Skeletal muscle satellite cell (primary cell): ENCODE measurements at regions not wholly inside any gene's neighbourhood (a gene's known extent, or its start where the extent isn't known, plus 50 kb on each side); places are given as distances from the start of the nearest gene placed in this dataset.

Experiments used
- H3K27me3 ChIP-seq: 2 replicates; pipeline ENCODE4 v1.7.0; 2013; ENCODE audit warnings: low read length; ENCODE audit not compliant: control insufficient read depth, insufficient read depth
- H3K36me3 ChIP-seq: 2 replicates; pipeline ENCODE4 v1.7.0; 2013; ENCODE audit warnings: mild to moderate bottlenecking, control low read depth, low read length; ENCODE audit not compliant: insufficient read depth
- H3K4me1 ChIP-seq: 2 replicates; pipeline ENCODE4 v1.7.0; 2013; ENCODE audit warnings: low read length; ENCODE audit not compliant: control insufficient read depth, insufficient read depth
- H3K4me2 ChIP-seq: 2 replicates; pipeline ENCODE4 v1.7.0; 2013; ENCODE audit warnings: mild to moderate bottlenecking, low read length
- H3K4me3 ChIP-seq: 2 replicates; pipeline ENCODE4 v1.7.0; 2013; ENCODE audit warnings: low read length
- H3K9ac ChIP-seq: 2 replicates; pipeline ENCODE4 v1.7.0; 2013; ENCODE audit warnings: mild to moderate bottlenecking, low read depth, low read length, moderate library complexity
- H3K9me3 ChIP-seq: replicated peaks from 2 replicates; pipeline ENCODE4 v1.7.0; 2013; ENCODE audit warnings: mild to moderate bottlenecking, control low read depth, low read length

GRCh38 chrX:121831601-121832000 is 784.2 kb downstream of the GLUD2 start:
- Histone ChIP-seq H3K9ac (no peak overlapping the region), H3K9me3 (no peaks in the 10 kb centered on the region), H3K4me2 (no peak overlapping the region), H3K4me1 (no peaks in the 10 kb centered on the region), H3K36me3 (no peaks in the 10 kb centered on the region), H3K4me3 (no peak overlapping the region), H3K27me3 (no peaks in the 10 kb centered on the region)

- no peak overlapping the region for H3K9ac ChIP-seq
- H3K4me2 ChIP-seq, result no peak overlapping the region
- no peaks in the 10 kb centered on the region for H3K36me3 ChIP-seq
- H3K27me3 ChIP-seq, result no peaks in the 10 kb centered on the region
- H3K4me3 ChIP-seq, result no peak overlapping the region
- no peaks in the 10 kb centered on the region for H3K4me1 ChIP-seq
- H3K9me3 ChIP-seq, result no peaks in the 10 kb centered on the region
These were observed 785.0 kb downstream of the GLUD2 start for GRCh38 chrX:121832446-121832845.

GRCh38 chrX:121836000-121836399 is 788.6 kb downstream of the GLUD2 start:
- H3K4me2 ChIP-seq, result no peak overlapping the region
- no peak overlapping the region for H3K4me3 ChIP-seq
- no peaks in the 10 kb centered on the region for H3K27me3 ChIP-seq
- H3K9me3 ChIP-seq, result no peaks in the 10 kb centered on the region
- no peaks in the 10 kb centered on the region for H3K36me3 ChIP-seq
- H3K9ac ChIP-seq, result no peak overlapping the region
- H3K4me1 ChIP-seq, result no peaks in the 10 kb centered on the region

- no peaks in the 10 kb centered on the region for H3K36me3 ChIP-seq
- H3K4me1 ChIP-seq, result no peaks in the 10 kb centered on the region
- H3K9ac ChIP-seq, result no peak overlapping the region
- no peak overlapping the region for H3K4me3 ChIP-seq
- H3K27me3 ChIP-seq, result no peaks in the 10 kb centered on the region
- no peak overlapping the region for H3K4me2 ChIP-seq
- H3K9me3 ChIP-seq, result no peaks in the 10 kb centered on the region
These were observed 803.6 kb downstream of the GLUD2 start for GRCh38 chrX:121851033-121851432.

GRCh38 chrX:121853762-121854613 is 806.6 kb downstream of the GLUD2 start:
- no peaks in the 10 kb centered on the region for H3K36me3 ChIP-seq
- H3K4me3 ChIP-seq, result no peak overlapping the region
- no peaks in the 10 kb centered on the region for H3K4me1 ChIP-seq
- H3K4me2 ChIP-seq, result no peak overlapping the region
- H3K27me3 ChIP-seq, result no peaks in the 10 kb centered on the region
- H3K9ac ChIP-seq, result no peak overlapping the region
- H3K9me3 ChIP-seq, result no peaks in the 10 kb centered on the region

DNA sequence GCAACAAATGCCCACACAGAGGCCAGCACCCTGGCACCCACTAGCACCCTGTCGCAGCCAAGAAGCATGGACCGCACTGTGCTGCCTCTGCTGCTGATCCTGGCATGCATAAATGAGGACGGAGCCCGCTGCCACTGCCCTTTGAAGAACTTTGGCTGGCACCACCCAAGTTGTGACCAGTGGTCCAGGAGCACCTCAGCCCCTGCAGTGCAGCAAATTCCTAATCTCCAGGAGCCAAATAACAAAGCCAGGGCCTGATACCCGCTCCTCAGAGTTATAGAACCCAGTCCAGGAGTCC is 807.2 kb downstream of the GLUD2 start:
- Histone ChIP-seq H3K4me2 (no peak overlapping the region), H3K4me3 (no peak overlapping the region), H3K4me1 (no peaks in the 10 kb centered on the region), H3K36me3 (no peaks in the 10 kb centered on the region), H3K9me3 (no peaks in the 10 kb centered on the region), H3K9ac (no peak overlapping the region), H3K27me3 (no peaks in the 10 kb centered on the region)

GRCh38 chrX:121858867-121859647 is 811.6 kb downstream of the GLUD2 start:
- H3K4me1 ChIP-seq, result no peaks in the 10 kb centered on the region
- no peak overlapping the region for H3K9ac ChIP-seq
- no peaks in the 10 kb centered on the region for H3K9me3 ChIP-seq

DNA sequence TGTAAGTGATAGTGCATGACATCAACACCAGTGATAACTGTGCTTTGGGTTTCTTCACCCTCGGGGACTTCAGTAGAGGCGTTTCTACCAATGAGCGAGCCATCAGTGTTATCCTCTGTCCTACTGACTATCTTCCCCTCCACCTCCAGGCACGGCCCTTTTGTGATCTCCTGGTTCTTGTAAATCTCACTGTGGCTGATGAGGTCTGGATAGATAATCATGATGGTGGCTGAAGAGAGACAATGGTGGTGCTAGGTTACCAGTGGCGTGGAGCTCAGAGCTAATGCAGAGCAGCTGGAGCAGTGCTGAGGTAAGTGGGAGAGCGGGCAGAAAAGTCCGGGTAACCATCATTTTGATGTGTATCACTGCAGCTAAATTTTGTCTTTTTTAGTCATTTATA is 816.6 kb downstream of the GLUD2 start:
- H3K9ac ChIP-seq, result no peak overlapping the region
- no peaks in the 10 kb centered on the region for H3K4me1 ChIP-seq
- H3K36me3 ChIP-seq, result no peaks in the 10 kb centered on the region
- H3K4me2 ChIP-seq, result no peak overlapping the region
- no peaks in the 10 kb centered on the region for H3K27me3 ChIP-seq
- no peaks in the 10 kb centered on the region for H3K9me3 ChIP-seq
- H3K4me3 ChIP-seq, result no peak overlapping the region

More at GRCh38 chrX:121858867-121859647, 811.6 kb downstream of the GLUD2 start:
- Histone ChIP-seq H3K36me3 (no peaks in the 10 kb centered on the region), H3K27me3 (no peaks in the 10 kb centered on the region), H3K4me2 (no peak overlapping the region), H3K4me3 (no peak overlapping the region)

- no peaks in the 10 kb centered on the region for H3K4me1 ChIP-seq
- no peak overlapping the region for H3K4me2 ChIP-seq
- no peaks in the 10 kb centered on the region for H3K36me3 ChIP-seq
- no peaks in the 10 kb centered on the region for H3K27me3 ChIP-seq
- no peak overlapping the region for H3K4me3 ChIP-seq
- H3K9me3 ChIP-seq, result no peaks in the 10 kb centered on the region
- no peak overlapping the region for H3K9ac ChIP-seq
These were observed 817.2 kb downstream of the GLUD2 start for GRCh38 chrX:121864561-121864960.

DNA sequence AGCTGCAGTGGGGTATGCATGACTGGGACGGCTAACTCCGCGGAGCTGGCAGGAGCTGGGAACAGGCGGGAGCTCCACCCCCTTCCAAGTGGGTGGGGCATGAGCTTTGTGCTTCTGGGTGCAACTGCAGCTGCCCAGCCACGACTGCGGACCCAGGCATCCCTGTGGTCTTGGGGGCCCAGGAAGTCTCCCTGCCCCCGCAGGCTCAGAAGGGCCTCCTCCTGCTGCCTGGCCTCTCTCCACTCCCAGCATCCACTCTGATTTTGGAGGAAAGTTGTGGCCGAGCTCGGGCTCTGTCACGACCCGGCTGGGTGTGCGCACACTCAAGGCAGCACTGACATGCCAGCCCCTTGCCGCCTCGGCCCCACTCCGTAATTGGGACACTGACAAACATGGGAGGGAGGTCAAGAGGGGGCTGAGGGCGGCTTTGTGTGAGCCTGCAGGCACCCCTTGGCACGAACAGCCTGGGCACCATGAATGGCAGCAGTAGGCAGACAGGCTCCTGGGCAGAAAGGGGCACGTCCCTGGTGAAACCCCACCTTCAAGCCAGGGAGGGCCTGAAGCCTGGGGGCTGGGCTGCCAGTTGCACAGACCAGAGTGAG is 822.6 kb downstream of the GLUD2 start:
- H3K27me3 ChIP-seq, result no peaks in the 10 kb centered on the region
- no peak overlapping the region for H3K4me3 ChIP-seq
- no peak overlapping the region for H3K4me2 ChIP-seq
- no peak overlapping the region for H3K9ac ChIP-seq
- H3K9me3 ChIP-seq, result no peaks in the 10 kb centered on the region
- no peaks in the 10 kb centered on the region for H3K4me1 ChIP-seq
- no peaks in the 10 kb centered on the region for H3K36me3 ChIP-seq

DNA sequence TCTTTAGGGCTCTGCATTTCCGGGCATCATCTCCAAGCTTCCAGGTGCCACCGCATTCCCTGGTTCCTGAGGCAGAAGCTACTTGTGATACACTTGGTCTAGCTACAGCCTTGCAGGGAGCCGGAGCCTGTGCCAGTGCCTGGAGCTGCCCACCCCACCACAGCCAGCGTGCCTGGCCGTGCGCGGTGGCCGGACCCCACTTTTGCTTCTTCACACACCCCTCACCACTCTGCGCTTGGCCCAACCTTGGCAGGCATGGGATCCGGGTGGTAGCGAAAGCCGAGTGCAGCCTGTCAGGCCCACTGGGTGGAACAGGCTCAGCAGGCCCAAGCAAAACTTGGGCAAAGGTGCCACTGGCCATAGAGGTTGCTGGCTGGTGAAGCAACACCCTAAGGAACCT is 823.7 kb downstream of the GLUD2 start:
- Histone ChIP-seq H3K4me2 (no peak overlapping the region), H3K27me3 (no peaks in the 10 kb centered on the region), H3K4me1 (no peaks in the 10 kb centered on the region), H3K4me3 (no peak overlapping the region), H3K9ac (no peak overlapping the region), H3K36me3 (no peaks in the 10 kb centered on the region), H3K9me3 (no peaks in the 10 kb centered on the region)
